LNCaP clone FGC (cell line): ENCODE measurements at regions not wholly inside any gene's neighbourhood (a gene's known extent, or its start where the extent isn't known, plus 50 kb on each side); places are given as distances from the start of the nearest gene placed in this dataset.

Source experiments
- DNase-seq: peaks from one replicate; pipeline ENCODE4 v3.0.0-alpha.2; 2011; ENCODE audit warnings: low read depth
- H3K4me3 ChIP-seq: 2 replicates; pipeline ENCODE4 v1.5.1; 2011; ENCODE audit warnings: mild to moderate bottlenecking, low read depth, low read length, control low read depth
- TF ChIP-seq, protein P1 (sequence below): IDR thresholded peaks from 2 replicates; pipeline ENCODE4 v1.5.1; 2012; ENCODE audit warnings: mild to moderate bottlenecking; ENCODE audit not compliant: control insufficient read depth, insufficient read depth; ENCODE audit errors: extremely low read depth

DNA sequence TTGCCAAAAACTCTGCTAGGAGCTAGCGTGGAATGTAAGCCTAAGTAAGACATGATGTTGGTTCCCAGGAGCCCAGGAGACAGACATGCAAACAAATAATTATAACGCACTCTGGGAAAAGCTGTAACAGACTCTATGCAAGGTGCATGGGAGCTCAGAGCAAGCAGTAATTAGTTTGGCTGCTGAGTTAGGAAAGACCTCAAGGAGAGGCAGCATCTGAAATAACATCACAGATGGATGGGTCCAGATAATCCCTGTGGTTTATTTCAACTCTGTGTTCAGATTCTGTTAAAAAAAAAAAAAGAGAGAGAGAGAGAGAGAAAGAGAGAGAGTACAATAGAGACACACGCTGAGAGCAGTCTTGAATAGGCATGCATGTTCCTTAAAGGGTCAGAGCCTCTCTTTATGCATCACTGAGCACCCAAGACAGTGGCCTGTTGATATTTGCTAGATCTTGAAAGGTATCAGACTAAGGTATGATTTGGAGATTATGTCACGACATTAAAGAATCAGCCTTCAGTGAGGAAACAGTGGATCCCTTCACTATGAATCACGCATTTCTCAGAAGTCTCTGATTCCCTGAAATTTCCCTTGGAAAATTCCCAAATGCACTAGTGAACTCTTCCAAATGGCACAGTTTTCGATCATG lies 124.4 kb upstream of the LIPC start:
- DNase-seq = no peak
- H3K4me3 ChIP-seq = no peak overlapping the region
- TF ChIP-seq, protein P1, sequence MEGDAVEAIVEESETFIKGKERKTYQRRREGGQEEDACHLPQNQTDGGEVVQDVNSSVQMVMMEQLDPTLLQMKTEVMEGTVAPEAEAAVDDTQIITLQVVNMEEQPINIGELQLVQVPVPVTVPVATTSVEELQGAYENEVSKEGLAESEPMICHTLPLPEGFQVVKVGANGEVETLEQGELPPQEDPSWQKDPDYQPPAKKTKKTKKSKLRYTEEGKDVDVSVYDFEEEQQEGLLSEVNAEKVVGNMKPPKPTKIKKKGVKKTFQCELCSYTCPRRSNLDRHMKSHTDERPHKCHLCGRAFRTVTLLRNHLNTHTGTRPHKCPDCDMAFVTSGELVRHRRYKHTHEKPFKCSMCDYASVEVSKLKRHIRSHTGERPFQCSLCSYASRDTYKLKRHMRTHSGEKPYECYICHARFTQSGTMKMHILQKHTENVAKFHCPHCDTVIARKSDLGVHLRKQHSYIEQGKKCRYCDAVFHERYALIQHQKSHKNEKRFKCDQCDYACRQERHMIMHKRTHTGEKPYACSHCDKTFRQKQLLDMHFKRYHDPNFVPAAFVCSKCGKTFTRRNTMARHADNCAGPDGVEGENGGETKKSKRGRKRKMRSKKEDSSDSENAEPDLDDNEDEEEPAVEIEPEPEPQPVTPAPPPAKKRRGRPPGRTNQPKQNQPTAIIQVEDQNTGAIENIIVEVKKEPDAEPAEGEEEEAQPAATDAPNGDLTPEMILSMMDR = no peak

DNA sequence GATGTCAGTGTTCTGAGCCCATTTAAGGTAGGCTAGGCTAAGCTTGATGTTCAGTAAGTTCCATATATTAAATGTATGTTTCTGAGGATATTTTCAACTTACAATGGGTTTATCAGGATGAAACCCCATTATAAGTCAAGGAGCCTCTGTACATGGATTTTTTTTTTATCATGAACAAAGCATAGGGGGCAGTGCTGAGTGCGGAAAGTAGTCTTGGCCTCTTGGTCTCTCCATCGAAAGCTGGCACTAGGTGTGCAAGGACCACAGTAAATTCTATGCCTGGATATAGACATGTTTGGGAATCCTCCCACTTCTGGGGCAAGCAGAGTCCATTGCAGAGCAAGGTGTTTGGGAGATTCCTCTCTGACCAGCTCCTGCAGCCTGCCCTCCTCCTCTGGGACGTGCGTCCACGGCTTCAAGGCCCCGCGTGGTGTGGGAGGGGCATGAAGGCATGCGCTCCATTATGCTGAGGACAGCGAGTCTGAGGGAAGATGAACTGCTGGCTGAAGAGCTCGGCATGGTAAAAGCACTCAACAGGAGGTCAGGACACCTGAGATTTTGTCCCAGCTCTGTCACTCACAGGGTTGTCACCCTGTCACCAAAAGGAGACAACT lies 122.9 kb upstream of the LIPC start:
- no peak overlapping the region for H3K4me3 ChIP-seq
- TF ChIP-seq, protein P1 = no peak
- DNase-seq = no peak

DNA sequence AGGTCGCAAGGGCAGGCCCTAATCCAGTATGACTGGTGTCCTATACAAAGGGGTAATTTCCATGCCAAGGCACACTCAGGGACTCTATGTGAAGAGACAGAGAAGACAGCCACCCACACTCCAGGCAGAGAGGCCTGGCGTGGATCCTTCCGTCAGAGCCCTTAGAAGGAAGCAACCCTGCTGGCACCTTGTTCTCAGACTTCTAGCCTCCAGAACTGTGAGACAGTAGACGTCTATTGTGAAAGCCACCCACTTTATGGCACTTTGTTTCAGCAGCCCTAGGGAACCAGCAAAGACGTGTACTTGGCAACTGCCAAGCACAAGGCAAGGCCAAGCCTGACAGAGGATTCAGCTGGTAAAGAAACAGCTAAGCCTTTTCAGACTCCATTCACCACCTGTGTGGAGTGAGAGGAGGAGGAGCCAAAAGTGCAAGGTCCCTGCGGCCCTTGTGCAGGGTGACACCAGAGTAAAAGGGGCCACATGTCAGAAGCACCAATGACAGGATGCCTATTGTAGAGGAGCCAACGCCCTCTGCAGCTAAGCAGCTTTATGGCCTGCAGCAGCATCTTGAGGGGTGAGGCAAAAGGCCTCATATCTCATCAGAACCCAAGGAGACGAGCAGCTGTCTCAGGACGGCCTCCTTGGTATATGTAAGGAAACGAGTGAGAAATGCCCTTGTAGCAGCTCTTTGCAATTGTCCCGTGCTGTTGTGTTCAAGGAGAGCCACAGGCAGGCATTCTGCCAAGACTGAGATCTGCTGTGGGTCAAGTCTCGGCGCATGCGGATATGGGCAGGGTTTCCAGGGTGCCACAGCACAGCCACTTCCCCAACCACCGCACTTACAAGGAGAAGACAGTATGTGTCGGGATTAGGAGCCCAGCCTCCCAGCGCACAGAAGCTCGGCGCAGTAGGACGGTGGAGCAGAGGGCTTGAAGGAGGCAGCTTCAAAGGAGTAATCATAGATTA lies 121.5 kb upstream of the LIPC start:
- TF ChIP-seq, protein P1 = no peak
- no peak for DNase-seq
- H3K4me3 ChIP-seq = no peak overlapping the region

DNA sequence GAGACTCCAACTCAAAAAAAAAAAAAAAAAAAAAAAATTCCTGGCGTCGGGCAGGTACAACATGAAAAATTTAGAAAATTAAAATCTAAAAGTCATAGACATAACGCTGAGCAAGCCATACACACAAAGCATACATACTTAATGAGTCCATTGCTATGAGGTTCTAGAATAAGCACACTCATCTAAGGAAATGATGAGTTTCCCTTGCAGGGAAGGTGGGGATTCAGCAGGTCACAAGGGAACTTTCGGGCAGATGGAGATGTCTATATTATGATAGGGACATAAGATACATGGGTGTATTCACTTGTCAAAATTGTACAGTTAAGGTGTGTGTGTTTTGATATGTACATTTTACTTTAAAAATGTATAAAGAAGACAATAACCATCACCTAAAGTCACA lies 120.2 kb upstream of the LIPC start:
- DNase-seq = no peak

DNA sequence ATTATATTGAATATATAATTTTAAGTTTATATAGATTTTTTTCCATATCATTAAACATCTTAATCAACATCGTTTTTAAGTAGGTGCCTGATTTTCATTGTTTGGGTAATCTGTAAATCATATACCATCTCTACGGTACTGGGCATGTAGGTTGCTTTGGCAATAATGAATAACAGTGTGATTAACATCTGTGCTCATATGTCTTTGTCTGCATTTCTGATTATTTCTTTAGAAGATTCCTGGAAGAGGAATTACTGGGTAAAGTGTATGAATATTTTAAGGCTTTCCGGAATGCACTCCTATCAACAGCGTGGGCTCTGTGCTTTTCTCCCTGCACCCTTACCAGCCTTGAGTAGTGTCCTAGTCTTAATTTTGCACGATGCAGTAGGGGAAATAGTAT lies 119.8 kb upstream of the LIPC start:
- TF ChIP-seq, protein P1 = no peak
- no peak overlapping the region for H3K4me3 ChIP-seq
- no peak for DNase-seq

More for the DNA sequence above, 120.2 kb upstream of the LIPC start:
- no peak overlapping the region for H3K4me3 ChIP-seq
- TF ChIP-seq, protein P1 = no peak

DNA sequence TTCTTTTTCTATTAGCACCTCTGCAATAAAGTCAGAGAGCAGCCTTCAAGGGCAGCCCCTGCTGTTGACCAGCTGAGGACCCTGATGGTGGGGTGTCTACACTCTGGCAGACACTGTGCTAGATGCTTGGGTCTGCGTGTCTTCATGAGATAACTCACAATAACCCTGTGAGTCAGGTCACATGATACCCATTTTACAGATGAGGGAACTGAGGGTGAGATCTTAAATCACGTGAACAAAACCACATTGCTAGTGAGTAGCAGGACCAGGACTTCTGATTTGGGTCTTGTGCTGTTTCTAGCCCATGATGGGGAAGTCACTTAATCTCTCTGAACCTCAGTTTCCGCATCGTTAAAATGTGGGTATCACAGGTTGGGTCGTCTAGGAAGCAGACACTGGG lies 118.5 kb upstream of the LIPC start:
- DNase-seq = no peak
- TF ChIP-seq, protein P1 = no peak

More for the DNA sequence above, 118.5 kb upstream of the LIPC start:
- H3K4me3 ChIP-seq = no peak overlapping the region
